ENCODE measurements at regions not wholly inside any gene's neighbourhood (a gene's known extent, or its start where the extent isn't known, plus 50 kb on each side); places are given as distances from the start of the nearest gene placed in this dataset.

- Histone ChIP-seq H3K36me3 (ENCODE audit: control insufficient read depth in 2 of 2, insufficient read depth in 2 of 2, low read length in 1 of 2) (no peaks in the 10 kb centered on the region), H3K27ac (ENCODE audit: low read depth in 2 of 2, low read length in 1 of 2) (no peak overlapping the region), H3K4me1 (ENCODE audit: control insufficient read depth in 2 of 2, insufficient read depth in 2 of 2, low read length in 1 of 2) (no peaks in the 10 kb centered on the region), H3K27me3 (ENCODE audit: control insufficient read depth in 1 of 2, insufficient read depth in 2 of 2, low read length in 2 of 2) (no peaks in the 10 kb centered on the region), H3K4me3 (ENCODE audit: low read depth in 1 of 2, low read length in 2 of 2) (no peak overlapping the region), H3K9me3 (ENCODE audit: control insufficient read depth in 2 of 2, insufficient read depth in 1 of 2, low read depth in 1 of 2, low read length in 1 of 2) (peaks cover 0 to 3% of the 10 kb centered on the region in 2 donors)
Measured at GRCh38 chr11:112637876-112638275, 323.3 kb upstream of the NCAM1 start.

- no peak overlapping the region for H3K27ac ChIP-seq (ENCODE audit: low read depth in 2 of 2, low read length in 1 of 2)
- H3K4me3 ChIP-seq (ENCODE audit: low read depth in 1 of 2, low read length in 2 of 2) = no peak overlapping the region
- no peaks in the 10 kb centered on the region for H3K27me3 ChIP-seq (ENCODE audit: control insufficient read depth in 1 of 2, insufficient read depth in 2 of 2, low read length in 2 of 2)
- no peaks in the 10 kb centered on the region for H3K36me3 ChIP-seq (ENCODE audit: control insufficient read depth in 2 of 2, insufficient read depth in 2 of 2, low read length in 1 of 2)
- H3K9me3 ChIP-seq (ENCODE audit: control insufficient read depth in 2 of 2, insufficient read depth in 1 of 2, low read depth in 1 of 2, low read length in 1 of 2) = peaks cover 0 to 3% of the 10 kb centered on the region in 2 donors
- H3K4me1 ChIP-seq (ENCODE audit: control insufficient read depth in 2 of 2, insufficient read depth in 2 of 2, low read length in 1 of 2) = no peaks in the 10 kb centered on the region
Measured at GRCh38 chr11:112639469-112639868, 321.8 kb upstream of the NCAM1 start.

- Histone ChIP-seq H3K4me1 (ENCODE audit: control insufficient read depth in 2 of 2, insufficient read depth in 2 of 2, low read length in 1 of 2) (no peaks in the 10 kb centered on the region), H3K27me3 (ENCODE audit: control insufficient read depth in 1 of 2, insufficient read depth in 2 of 2, low read length in 2 of 2) (no peaks in the 10 kb centered on the region), H3K4me3 (ENCODE audit: low read depth in 1 of 2, low read length in 2 of 2) (no peak overlapping the region), H3K9me3 (ENCODE audit: control insufficient read depth in 2 of 2, insufficient read depth in 1 of 2, low read depth in 1 of 2, low read length in 1 of 2) (peaks cover 3 to 4% of the 10 kb centered on the region in 2 donors), H3K27ac (ENCODE audit: low read depth in 2 of 2, low read length in 1 of 2) (no peak overlapping the region), H3K36me3 (ENCODE audit: control insufficient read depth in 2 of 2, insufficient read depth in 2 of 2, low read length in 1 of 2) (no peaks in the 10 kb centered on the region)
Measured at GRCh38 chr11:112643416-112643815, 317.8 kb upstream of the NCAM1 start.

- Histone ChIP-seq H3K4me1 (ENCODE audit: control insufficient read depth in 2 of 2, insufficient read depth in 2 of 2, low read length in 1 of 2) (no peaks in the 10 kb centered on the region), H3K9me3 (ENCODE audit: control insufficient read depth in 2 of 2, insufficient read depth in 1 of 2, low read depth in 1 of 2, low read length in 1 of 2) (peaks cover 3 to 4% of the 10 kb centered on the region in 2 donors), H3K36me3 (ENCODE audit: control insufficient read depth in 2 of 2, insufficient read depth in 2 of 2, low read length in 1 of 2) (no peaks in the 10 kb centered on the region), H3K27me3 (ENCODE audit: control insufficient read depth in 1 of 2, insufficient read depth in 2 of 2, low read length in 2 of 2) (no peaks in the 10 kb centered on the region), H3K27ac (ENCODE audit: low read depth in 2 of 2, low read length in 1 of 2) (no peak overlapping the region), H3K4me3 (ENCODE audit: low read depth in 1 of 2, low read length in 2 of 2) (no peak overlapping the region)
- 79 to 84% methylated on average over 5 of the region's 5 CpGs for WGBS, 2 donors
Measured at GRCh38 chr11:112644410-112645131, 316.6 kb upstream of the NCAM1 start.

GRCh38 chr11:112649856-112650255 is 311.4 kb upstream of the NCAM1 start:
- H3K9me3 ChIP-seq (ENCODE audit: control insufficient read depth in 2 of 2, insufficient read depth in 1 of 2, low read depth in 1 of 2, low read length in 1 of 2) = peaks cover 0 to 4% of the 10 kb centered on the region in 2 donors
- H3K4me3 ChIP-seq (ENCODE audit: low read depth in 1 of 2, low read length in 2 of 2) = no peak overlapping the region
- peaks cover 0 to 4% of the 10 kb centered on the region in 2 donors for H3K4me1 ChIP-seq (ENCODE audit: control insufficient read depth in 2 of 2, insufficient read depth in 2 of 2, low read length in 1 of 2)
- WGBS, 2 donors = 73 to 81% methylated on average over 6 of the region's 6 CpGs
- no peaks in the 10 kb centered on the region for H3K27me3 ChIP-seq (ENCODE audit: control insufficient read depth in 1 of 2, insufficient read depth in 2 of 2, low read length in 2 of 2)
- no peaks in the 10 kb centered on the region for H3K36me3 ChIP-seq (ENCODE audit: control insufficient read depth in 2 of 2, insufficient read depth in 2 of 2, low read length in 1 of 2)
- no peak overlapping the region for H3K27ac ChIP-seq (ENCODE audit: low read depth in 2 of 2, low read length in 1 of 2)

- H3K9me3 ChIP-seq (ENCODE audit: control insufficient read depth in 2 of 2, insufficient read depth in 1 of 2, low read depth in 1 of 2, low read length in 1 of 2) = no peaks in the 10 kb centered on the region
- H3K27me3 ChIP-seq (ENCODE audit: control insufficient read depth in 1 of 2, insufficient read depth in 2 of 2, low read length in 2 of 2) = no peaks in the 10 kb centered on the region
- no peak overlapping the region for H3K4me3 ChIP-seq (ENCODE audit: low read depth in 1 of 2, low read length in 2 of 2)
- no peaks in the 10 kb centered on the region for H3K36me3 ChIP-seq (ENCODE audit: control insufficient read depth in 2 of 2, insufficient read depth in 2 of 2, low read length in 1 of 2)
- H3K4me1 ChIP-seq (ENCODE audit: control insufficient read depth in 2 of 2, insufficient read depth in 2 of 2, low read length in 1 of 2) = peaks cover 0 to 4% of the 10 kb centered on the region in 2 donors
- H3K27ac ChIP-seq (ENCODE audit: low read depth in 2 of 2, low read length in 1 of 2) = no peak overlapping the region
- WGBS, 2 donors = 82 to 92% methylated on average over 3 of the region's 3 CpGs
Measured at GRCh38 chr11:112650527-112650926, 310.7 kb upstream of the NCAM1 start.

GRCh38 chr11:112651386-112651785 is 309.8 kb upstream of the NCAM1 start:
- Histone ChIP-seq H3K9me3 (ENCODE audit: control insufficient read depth in 2 of 2, insufficient read depth in 1 of 2, low read depth in 1 of 2, low read length in 1 of 2) (no peaks in the 10 kb centered on the region), H3K36me3 (ENCODE audit: control insufficient read depth in 2 of 2, insufficient read depth in 2 of 2, low read length in 1 of 2) (no peaks in the 10 kb centered on the region), H3K4me1 (ENCODE audit: control insufficient read depth in 2 of 2, insufficient read depth in 2 of 2, low read length in 1 of 2) (peaks cover 0 to 4% of the 10 kb centered on the region in 2 donors), H3K27me3 (ENCODE audit: control insufficient read depth in 1 of 2, insufficient read depth in 2 of 2, low read length in 2 of 2) (no peaks in the 10 kb centered on the region), H3K27ac (ENCODE audit: low read depth in 2 of 2, low read length in 1 of 2) (no peak overlapping the region), H3K4me3 (ENCODE audit: low read depth in 1 of 2, low read length in 2 of 2) (no peak overlapping the region)

- Histone ChIP-seq H3K27me3 (ENCODE audit: control insufficient read depth in 1 of 2, insufficient read depth in 2 of 2, low read length in 2 of 2) (no peaks in the 10 kb centered on the region), H3K27ac (ENCODE audit: low read depth in 2 of 2, low read length in 1 of 2) (no peak overlapping the region), H3K4me1 (ENCODE audit: control insufficient read depth in 2 of 2, insufficient read depth in 2 of 2, low read length in 1 of 2) (peaks cover 0 to 4% of the 10 kb centered on the region in 2 donors), H3K36me3 (ENCODE audit: control insufficient read depth in 2 of 2, insufficient read depth in 2 of 2, low read length in 1 of 2) (no peaks in the 10 kb centered on the region), H3K9me3 (ENCODE audit: control insufficient read depth in 2 of 2, insufficient read depth in 1 of 2, low read depth in 1 of 2, low read length in 1 of 2) (no peaks in the 10 kb centered on the region), H3K4me3 (ENCODE audit: low read depth in 1 of 2, low read length in 2 of 2) (no peak overlapping the region)
- 58 to 60% methylated on average over 3 of the region's 3 CpGs for WGBS, 2 donors
Measured at GRCh38 chr11:112652786-112653390, 308.3 kb upstream of the NCAM1 start.

GRCh38 chr11:112655371-112655770 is 305.8 kb upstream of the NCAM1 start:
- Histone ChIP-seq H3K4me1 (ENCODE audit: control insufficient read depth in 2 of 2, insufficient read depth in 2 of 2, low read length in 1 of 2) (peaks cover 0 to 4% of the 10 kb centered on the region in 2 donors), H3K9me3 (ENCODE audit: control insufficient read depth in 2 of 2, insufficient read depth in 1 of 2, low read depth in 1 of 2, low read length in 1 of 2) (no peaks in the 10 kb centered on the region), H3K4me3 (ENCODE audit: low read depth in 1 of 2, low read length in 2 of 2) (no peak overlapping the region), H3K36me3 (ENCODE audit: control insufficient read depth in 2 of 2, insufficient read depth in 2 of 2, low read length in 1 of 2) (no peaks in the 10 kb centered on the region), H3K27ac (ENCODE audit: low read depth in 2 of 2, low read length in 1 of 2) (no peak overlapping the region), H3K27me3 (ENCODE audit: control insufficient read depth in 1 of 2, insufficient read depth in 2 of 2, low read length in 2 of 2) (no peaks in the 10 kb centered on the region)
- WGBS, 2 donors = 47 to 54% methylated on average over 2 of the region's 2 CpGs

All from esophagus (tissue), 2 donors.